NCI-H345 treated with DMSO at 0.1 percent for 48 hours (cell line): ENCODE measurements at regions not wholly inside any gene's neighbourhood (a gene's known extent, or its start where the extent isn't known, plus 50 kb on each side); places are given as distances from the start of the nearest gene placed in this dataset.
"Not testable (repeated sequence)": the region's sequence is repeated elsewhere in the genome, so short reads cannot be mapped to it uniquely, and the experiment has no call there.

Experiments
- DNase-seq: peaks from one replicate; lab custom pipeline; 2025; ENCODE audit not compliant: unreplicated experiment; lab: John Stamatoyannopoulos, UW

DNA sequence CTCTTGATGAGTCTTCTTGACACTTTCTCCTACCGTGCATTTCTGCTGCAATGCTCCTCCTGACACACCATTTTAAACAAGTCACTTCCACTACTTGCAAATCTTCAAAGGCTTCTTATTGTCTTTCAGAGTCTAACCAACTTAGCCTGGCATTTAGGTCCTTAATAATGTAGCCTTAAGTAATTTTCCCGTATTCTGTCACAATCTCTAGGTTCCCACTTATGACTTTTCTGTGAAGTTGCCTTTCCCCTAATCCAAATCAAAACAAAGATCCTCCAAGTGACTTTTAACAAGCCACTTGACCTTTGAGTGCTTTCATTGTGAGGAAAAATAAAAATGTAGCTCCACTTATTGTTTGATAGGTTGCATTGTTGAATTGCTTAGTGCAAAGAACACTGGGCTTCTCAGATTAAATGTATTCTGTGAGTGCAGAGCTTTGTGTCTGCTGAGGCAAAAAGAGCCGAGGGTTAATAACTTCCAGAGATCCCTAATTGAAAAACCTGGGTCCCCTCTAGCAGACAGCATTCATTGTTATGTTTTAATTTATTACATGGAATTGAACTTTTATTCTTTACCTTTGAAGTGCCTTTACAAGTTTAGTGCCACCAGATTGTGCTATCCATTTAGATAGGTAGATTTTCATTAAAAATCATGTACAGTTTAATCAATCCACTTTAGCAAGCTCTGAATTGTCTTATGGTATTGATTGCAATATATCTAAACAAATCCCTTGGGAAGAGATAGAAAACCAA is 341.7 kb upstream of the TYRP1 start:
- no peak for DNase-seq

DNA sequence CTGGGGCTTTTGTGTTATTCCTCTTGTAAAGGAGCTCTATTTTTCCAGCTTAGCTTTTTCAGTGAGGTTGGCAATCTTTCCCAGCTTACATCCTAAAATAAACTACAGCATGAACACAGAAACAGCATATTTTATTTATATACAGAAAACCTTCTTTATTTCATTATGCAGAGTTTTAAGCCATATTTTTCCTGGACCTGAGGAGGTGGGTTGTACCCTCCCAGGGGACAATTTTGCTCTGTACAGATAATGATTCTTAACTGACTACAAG is 341.2 kb upstream of the TYRP1 start:
- DNase-seq: no peak

DNA sequence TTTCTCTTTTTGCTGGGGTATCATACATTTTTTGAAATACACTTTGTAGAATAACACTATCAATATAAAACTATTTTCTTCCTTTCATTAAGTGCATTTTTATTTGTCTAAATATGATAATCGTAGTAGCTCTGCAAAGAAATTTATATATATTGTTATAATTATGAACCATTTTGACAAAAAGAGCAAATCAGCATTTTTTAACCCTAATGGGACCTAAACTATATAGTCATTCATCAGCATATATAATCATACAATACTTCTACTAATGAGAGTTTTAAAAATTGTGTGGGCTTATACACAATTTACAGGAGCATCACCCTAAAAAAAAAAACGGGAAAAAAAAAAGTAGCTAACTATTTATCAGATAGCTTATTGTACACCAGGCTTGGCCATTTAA is 329.7 kb upstream of the TYRP1 start:
- no peak for DNase-seq

DNA sequence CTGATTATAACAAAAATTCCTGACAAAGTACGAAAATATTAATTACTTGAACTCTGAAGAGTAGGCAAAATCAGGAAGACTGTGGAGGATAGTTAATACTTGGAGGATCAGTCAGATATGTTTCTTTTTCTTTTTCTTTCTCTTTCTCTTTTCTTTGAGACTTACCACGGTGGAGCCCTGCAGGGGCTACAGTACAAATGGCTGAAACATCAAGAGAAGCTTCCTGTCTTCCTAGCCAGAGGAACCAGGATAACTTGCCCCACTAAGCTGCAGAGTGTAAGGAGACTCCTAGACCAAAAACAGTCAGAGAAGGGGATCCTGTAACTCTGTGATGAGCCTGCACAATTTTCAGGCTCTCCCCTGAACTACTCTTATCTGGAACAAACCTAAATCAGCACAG is 324.6 kb upstream of the TYRP1 start:
- no peak for DNase-seq

DNA sequence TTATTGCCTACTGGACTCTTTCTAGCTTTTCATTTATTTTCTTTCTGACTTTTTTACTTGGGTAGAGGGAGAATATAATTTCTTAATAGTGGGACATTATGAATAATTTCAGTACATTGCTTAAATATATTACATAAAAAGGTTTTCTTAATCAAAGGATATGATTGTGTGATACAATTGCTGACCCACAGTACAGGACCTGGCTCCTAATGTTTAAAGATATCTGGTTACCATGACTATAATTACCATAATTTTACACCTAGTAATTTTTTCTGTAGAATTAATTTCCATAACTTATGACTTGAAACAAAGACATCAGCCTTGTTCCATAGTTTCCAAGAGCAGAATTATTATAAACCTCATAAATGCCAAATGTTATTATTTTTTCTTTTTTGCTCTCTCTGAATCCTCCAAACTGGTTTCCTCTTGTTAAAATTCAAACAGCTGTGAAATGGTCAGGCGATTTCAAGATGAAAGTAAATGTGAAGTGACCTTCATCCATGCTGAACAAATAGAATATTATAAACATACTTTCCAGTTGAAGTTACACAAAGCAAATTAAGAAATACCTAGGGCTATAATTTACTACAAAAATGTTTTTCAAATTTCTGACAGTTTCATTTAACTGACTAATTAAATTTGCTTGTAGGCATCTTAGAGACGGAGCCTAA is 301.2 kb upstream of the TYRP1 start:
- DNase-seq: no peak

- no peak for DNase-seq
These were observed 299.1 kb upstream of the TYRP1 start for GRCh38 chr9:12394105-12394504.

- no peak for DNase-seq
These were observed 289.5 kb upstream of the TYRP1 start for GRCh38 chr9:12403721-12404120.

- DNase-seq: no peak
These were observed 279.2 kb upstream of the TYRP1 start for GRCh38 chr9:12413986-12414385.

DNA sequence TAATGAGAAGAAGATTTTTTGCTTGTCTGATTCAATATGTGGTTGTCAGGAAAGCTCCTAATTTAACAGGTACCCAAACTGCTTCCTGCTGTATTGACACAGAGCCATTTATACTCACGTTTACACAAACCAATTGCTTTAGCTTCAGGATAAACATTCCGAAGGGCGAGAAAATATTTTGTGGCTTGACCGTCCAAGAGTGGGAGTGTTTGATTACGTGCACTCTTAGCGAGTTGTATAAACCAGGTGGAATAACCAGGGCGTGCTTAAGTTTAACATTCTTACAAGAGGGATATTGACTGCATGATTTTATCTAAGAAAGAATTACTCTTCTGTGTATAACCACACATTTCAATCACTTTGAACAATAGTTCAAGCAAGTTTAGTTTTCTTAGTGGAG is 278.7 kb upstream of the TYRP1 start:
- no peak for DNase-seq

DNA sequence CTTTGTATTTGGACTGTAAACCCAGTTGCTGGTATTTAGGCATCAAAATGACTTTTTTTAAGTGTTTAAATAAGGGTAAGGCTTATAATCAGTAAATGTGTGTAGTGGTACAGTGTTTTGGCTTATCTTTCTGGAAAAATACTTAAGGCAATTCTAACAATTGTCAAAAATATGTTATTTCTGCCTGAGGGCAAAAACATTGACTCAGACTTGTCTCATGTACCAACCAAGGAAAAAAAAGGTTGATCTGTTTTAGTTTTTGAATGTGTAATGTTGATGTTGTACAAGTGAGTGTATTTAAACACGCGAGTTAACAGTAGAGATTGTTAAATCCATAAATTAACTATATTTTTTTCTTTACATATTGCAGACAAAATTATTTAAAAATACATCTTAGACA is 277.8 kb upstream of the TYRP1 start:
- no peak for DNase-seq

DNA sequence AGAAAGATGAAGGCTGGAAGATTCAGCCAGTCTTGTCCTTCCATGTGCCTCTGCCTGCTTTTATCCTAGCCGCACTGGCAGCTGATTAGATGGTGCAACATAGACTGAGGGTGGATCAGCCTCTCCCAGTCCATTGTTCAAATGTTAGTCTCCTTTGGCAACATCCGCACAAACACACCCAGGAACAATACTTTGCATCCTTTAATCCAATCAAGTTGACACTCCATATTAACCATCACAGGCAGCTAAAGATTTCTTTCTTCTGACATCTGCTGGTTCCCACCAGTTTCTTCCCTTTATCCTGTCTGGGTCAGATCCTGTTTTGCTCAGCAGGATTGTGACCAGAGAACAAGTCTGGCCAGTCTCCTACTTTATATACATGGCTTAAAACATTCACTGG is 276.5 kb upstream of the TYRP1 start:
- no peak for DNase-seq

- no peak for DNase-seq
These were observed 268.9 kb upstream of the TYRP1 start for GRCh38 chr9:12424243-12424642.

DNA sequence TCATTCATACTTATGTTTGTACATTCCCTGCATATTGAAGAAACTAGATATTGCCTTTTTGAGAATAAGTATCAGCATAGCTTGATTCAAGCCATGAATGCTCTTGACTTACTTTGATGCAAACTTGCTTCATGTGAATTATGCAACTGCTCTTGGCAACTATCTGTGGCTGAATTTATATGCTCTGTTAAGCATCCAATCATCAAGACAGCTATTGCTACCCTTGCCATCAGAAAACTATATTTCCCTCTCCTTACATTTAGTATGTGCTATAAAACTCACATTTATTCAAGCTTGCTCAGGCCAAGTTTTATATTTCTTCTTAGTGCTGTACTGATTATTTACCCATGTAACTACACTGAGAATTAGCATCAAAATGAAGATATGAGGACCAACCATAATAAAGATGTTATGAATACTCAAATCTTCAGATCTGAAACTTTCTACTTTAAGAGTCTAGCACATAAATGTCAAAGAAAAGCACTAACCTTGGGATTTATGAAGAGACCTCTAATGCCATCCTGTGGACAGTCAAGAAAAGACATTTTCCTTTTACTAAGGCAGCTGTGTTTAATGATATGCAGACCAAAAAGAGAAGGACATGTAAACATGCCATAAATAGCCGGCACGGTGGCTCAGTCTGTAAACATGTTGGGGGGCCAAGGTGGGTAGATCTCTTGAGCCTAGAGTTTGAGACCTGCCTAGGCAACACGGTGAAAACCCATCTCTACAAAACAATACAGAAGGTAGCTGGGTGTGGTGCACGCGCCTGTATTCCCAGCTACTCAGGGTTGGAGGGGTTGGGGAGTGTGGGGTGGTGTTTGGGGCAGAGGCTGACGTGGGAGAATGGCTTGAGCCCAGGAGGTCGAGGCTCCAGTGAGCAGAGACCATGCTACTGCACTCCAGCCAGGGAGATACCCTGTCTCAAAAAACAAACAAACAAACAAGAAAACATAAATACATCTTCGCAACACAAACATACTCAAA is 267.0 kb upstream of the TYRP1 start:
- DNase-seq: no peak

GRCh38 chr9:12439267-12439666 is 253.9 kb upstream of the TYRP1 start:
- DNase-seq: no peak

DNA sequence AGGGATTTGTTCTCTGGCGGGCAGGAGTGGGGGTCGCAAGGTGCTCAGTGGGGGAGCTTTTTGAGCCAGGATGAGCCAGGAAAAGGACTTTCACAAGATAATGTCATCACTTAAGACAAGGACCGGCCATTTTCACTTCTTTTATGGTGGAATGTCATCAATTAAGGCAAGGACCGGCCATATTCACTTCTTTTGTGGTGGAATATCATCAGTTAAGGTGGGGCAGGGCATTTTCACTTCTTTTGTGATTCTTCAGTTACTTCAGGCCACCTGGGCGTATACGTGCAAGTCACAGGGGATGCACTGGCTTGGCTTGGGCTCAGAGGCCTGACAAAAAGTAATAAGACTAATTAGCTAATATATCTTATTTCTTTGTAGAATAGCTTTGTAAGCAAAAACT is 252.1 kb upstream of the TYRP1 start:
- not testable (repeated sequence) for DNase-seq

- DNase-seq: no peak
These were observed 251.7 kb upstream of the TYRP1 start for GRCh38 chr9:12441506-12441905.

DNA sequence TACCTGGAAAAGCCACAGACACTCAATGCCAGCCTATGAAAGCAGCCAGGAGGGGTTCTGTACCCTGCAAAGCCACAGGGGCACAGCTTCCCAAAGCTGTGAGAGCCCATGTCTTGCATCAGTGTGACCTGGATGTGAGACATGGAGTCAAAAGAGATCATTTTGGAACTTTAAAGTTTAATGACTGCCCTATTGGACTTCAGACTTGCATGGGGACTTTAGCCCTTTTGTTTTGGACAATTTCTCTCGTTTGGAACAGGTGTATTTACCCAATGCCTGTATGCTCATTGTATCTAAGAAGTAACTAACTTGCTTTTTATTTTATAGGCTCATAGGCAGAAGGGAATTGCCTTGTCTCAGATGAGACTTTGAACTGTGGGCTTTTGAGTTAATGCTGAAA is 244.9 kb upstream of the TYRP1 start:
- no peak for DNase-seq

GRCh38 chr9:12457237-12457636 is 235.9 kb upstream of the TYRP1 start:
- DNase-seq: no peak

DNA sequence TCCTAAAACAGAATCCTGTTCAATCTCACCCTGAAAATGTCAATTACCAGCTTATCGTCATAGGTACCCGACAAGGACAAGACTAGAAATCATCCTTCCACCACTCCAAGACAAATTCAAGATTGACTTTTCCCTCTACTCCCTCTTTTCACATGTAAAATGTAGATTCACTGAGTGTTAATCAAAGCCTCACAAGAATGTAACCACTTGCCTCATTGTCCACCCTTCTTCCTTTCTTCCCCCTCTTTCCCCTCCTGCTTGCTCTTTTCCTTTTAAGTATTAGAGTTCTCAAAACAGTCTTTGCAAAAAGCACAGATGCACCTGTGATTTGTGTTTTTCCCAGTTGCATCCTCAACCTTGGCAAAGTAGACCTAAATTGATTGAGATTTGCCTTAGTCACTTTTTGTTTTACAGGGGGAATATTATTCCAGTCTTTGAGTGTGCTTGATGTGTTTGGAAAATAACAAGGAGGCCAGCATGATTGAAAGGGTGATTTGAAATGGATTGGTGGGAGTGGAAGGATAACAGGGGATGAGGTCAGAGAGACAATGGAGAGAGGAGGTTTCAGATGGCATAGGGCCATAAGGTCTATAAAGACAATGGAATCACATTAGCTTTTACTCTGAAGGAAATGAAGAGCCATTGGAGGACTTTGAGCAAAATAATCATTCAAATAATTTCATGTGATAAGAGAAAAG is 231.3 kb upstream of the TYRP1 start:
- no peak for DNase-seq

DNA sequence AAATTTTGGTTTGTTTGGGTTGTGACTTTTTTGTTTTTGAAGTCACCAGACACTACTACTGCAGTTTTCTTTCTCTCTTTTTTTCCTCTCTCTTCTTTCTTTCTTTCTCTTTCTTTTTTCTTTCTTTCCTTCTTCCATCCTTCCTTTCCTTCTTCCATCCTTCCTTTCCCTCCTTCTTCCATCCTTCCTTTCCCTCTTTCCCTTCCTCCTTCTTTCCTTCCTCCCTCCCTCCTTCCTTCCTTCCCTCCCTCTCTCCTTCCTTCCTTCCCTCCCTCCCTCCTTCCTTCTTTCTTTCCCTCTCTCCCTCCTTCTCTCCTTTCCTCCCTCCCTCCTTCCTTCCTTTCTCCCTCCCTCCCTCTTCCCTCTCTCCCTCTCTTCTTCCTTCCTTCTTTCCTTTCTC is 230.3 kb upstream of the TYRP1 start:
- DNase-seq: no peak

GRCh38 chr9:12463641-12464040 is 229.5 kb upstream of the TYRP1 start:
- no peak for DNase-seq
